ENCODE measurements at regions not wholly inside any gene's neighbourhood (a gene's known extent, or its start where the extent isn't known, plus 50 kb on each side); places are given as distances from the start of the nearest gene placed in this dataset.

DNA sequence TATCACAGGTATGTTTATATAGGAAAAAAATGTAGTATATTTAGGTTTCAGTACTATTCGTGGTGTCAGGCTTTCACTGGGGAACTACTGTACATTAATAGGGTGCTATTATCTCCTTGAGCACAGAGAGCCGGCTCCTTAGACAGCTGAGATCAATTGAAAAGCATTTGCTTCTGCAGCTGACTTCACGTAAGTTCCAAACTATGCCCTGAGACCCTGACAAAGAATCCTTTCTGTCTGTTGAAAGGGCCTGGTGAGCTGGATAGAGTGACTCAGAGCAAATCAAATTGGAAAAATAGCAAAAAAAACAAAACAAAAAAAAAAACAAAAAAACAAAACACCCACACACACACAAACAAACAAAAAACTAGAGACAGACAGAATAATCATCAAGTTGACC is 652.0 kb downstream of the MTRR start:
- TF ChIP-seq SIN3A (conservative IDR thresholded peaks at IDR 0.05 in 1 of 2, IDR thresholded peaks at IDR 0.05 in 1 of 2; ENCODE audit: low read depth in 1 of 2, low read length in 2 of 2): no peak
- no peak for TF ChIP-seq GTF2F1 (IDR thresholded peaks at IDR 0.05; ENCODE audit: borderline replicate concordance, low read depth, low read length)
- TF ChIP-seq, protein P1, sequence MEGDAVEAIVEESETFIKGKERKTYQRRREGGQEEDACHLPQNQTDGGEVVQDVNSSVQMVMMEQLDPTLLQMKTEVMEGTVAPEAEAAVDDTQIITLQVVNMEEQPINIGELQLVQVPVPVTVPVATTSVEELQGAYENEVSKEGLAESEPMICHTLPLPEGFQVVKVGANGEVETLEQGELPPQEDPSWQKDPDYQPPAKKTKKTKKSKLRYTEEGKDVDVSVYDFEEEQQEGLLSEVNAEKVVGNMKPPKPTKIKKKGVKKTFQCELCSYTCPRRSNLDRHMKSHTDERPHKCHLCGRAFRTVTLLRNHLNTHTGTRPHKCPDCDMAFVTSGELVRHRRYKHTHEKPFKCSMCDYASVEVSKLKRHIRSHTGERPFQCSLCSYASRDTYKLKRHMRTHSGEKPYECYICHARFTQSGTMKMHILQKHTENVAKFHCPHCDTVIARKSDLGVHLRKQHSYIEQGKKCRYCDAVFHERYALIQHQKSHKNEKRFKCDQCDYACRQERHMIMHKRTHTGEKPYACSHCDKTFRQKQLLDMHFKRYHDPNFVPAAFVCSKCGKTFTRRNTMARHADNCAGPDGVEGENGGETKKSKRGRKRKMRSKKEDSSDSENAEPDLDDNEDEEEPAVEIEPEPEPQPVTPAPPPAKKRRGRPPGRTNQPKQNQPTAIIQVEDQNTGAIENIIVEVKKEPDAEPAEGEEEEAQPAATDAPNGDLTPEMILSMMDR (IDR thresholded peaks at IDR 0.05; ENCODE audit: control extremely low read depth in 1 of 3, insufficient read depth in 1 of 3, low read depth in 1 of 3, low read length in 3 of 3): no peak
- no peak for TF ChIP-seq FOSL1 (IDR thresholded peaks at IDR 0.05; ENCODE audit: insufficient read depth, low read depth, low read length)
- TF ChIP-seq SP1 (IDR thresholded peaks at IDR 0.05; ENCODE audit: low read depth, low read length): no peak

Data from H1 (cell line).